GM12878 (cell line): ENCODE measurements at regions not wholly inside any gene's neighbourhood (a gene's known extent, or its start where the extent isn't known, plus 50 kb on each side); places are given as distances from the start of the nearest gene placed in this dataset.

ENCODE experiments used
- ATAC-seq: fragments of 200-7000 bp; cut with Tn5 transposase; 3 replicates; pipeline ENCODE4 v1.9.1; 2020; ENCODE audit warnings: mild to moderate bottlenecking, moderate library complexity
- BruUV-seq: library from RNA; stranded (reverse); fragments of 400-500 nt; replicated peaks from 2 replicates; lab custom pipeline; 2021; lab: Mats Ljungman, UMichigan
- CTCF ChIA-PET: fragments of 300-600 bp; sonication (Branson Sonifier 250); formaldehyde crosslinking; extraction: SDS; loops from one replicate; lab custom pipeline; 2021; ENCODE audit warnings: inconsistent platforms; lab: Yijun Ruan, JAX
- POLR2A ChIA-PET: fragments of 350-600 bp; formaldehyde crosslinking; extraction: SDS; loops from one replicate; lab custom pipeline; 2021; ENCODE audit warnings: inconsistent platforms; lab: Charles Lee
- RAD21 ChIA-PET: fragments of 300-600 bp; sonication (Branson Sonifier 250); formaldehyde crosslinking; loops from one replicate; lab custom pipeline; 2023; ENCODE audit warnings: antibody characterized with exemption; ENCODE audit not compliant: unreplicated experiment; lab: Charles Lee
- SMC1A ChIA-PET: fragments of 300-600 bp; sonication (Branson Sonifier 250); formaldehyde crosslinking; loops from one replicate; lab custom pipeline; 2023; ENCODE audit not compliant: unreplicated experiment, uncharacterized antibody; lab: Charles Lee
- DNase-seq: peaks from one replicate; pipeline ENCODE4 v3.0.0-alpha.2; 2011; ENCODE audit warnings: low read depth, low spot score
- FAIRE-seq: peaks from 3 replicates; lab custom pipeline; 2011; peaks lifted over from hg19 to GRCh38; lab: Jason Lieb, UNC
- H2AFZ ChIP-seq: 2 replicates; pipeline ENCODE4 v1.6.0; 2011; ENCODE audit warnings: low read depth, low read length, control low read depth; ENCODE audit not compliant: control insufficient read depth
- H3K27ac ChIP-seq: 2 replicates; pipeline ENCODE4 v1.5.1; 2011; ENCODE audit warnings: control low read depth; ENCODE audit not compliant: control insufficient read depth, insufficient read depth
- H3K27me3 ChIP-seq, 2 experiments: replicated peaks in 1 of 2; 2 replicates each; pipeline versions ENCODE4 v1.6.0 to v1.6.1; 2011; ENCODE audit warnings: low read length in 1 of 2; ENCODE audit not compliant: control insufficient read depth in 2 of 2, insufficient read depth in 2 of 2
- H3K36me3 ChIP-seq, 2 experiments: 2 replicates each; pipeline ENCODE4 v1.5.1; 2011; ENCODE audit warnings: low read length in 1 of 2; ENCODE audit not compliant: control insufficient read depth in 2 of 2, insufficient read depth in 2 of 2
- H3K4me1 ChIP-seq: 2 replicates; pipeline ENCODE4 v1.6.1; 2011; ENCODE audit warnings: mild to moderate bottlenecking, low read length, moderate library complexity, mixed read lengths; ENCODE audit not compliant: control insufficient read depth, insufficient read depth
- H3K4me2 ChIP-seq: 2 replicates; pipeline ENCODE4 v1.6.0; 2011; ENCODE audit warnings: control low read depth; ENCODE audit not compliant: control insufficient read depth, insufficient read depth
- H3K4me3 ChIP-seq: fragments of 200-600 bp; sonication (generic); 2 replicates; pipeline ENCODE4 v1.5.1; 2016
- H3K79me2 ChIP-seq: 2 replicates; pipeline ENCODE4 v1.6.0; 2011; ENCODE audit warnings: low read length; ENCODE audit not compliant: control insufficient read depth, insufficient read depth
- H3K9ac ChIP-seq: 2 replicates; pipeline ENCODE4 v1.8.0; 2011; ENCODE audit warnings: low read length, control low read depth, mixed read lengths; ENCODE audit not compliant: control insufficient read depth, insufficient read depth
- H3K9me3 ChIP-seq: replicated peaks from 3 replicates; pipeline ENCODE4 v1.5.1; 2011; ENCODE audit warnings: mild to moderate bottlenecking, low read length; ENCODE audit not compliant: control insufficient read depth, insufficient read depth
- H4K20me1 ChIP-seq: 2 replicates; pipeline ENCODE4 v1.6.0; 2011; ENCODE audit not compliant: control insufficient read depth, insufficient read depth
- TCF7 ChIP-seq: IDR thresholded peaks from 2 replicates; pipeline ENCODE4 v1.6.1; 2014; ENCODE audit warnings: antibody characterized with exemption, borderline replicate concordance
- ZNF274 ChIP-seq: IDR thresholded peaks from one replicate; pipeline ENCODE4 v1.8.0; 2011; ENCODE audit not compliant: insufficient read length, insufficient read depth
- WGBS: methylation state at CpG from one replicate; pipeline ENCODE4 v1.1.6; 2016; ENCODE audit warnings: low lambda C conversion rate; ENCODE audit not compliant: insufficient replicate concordance, insufficient coverage; ENCODE audit errors: missing lambda C conversion rate; 5-methylcytosine and 5-hydroxymethylcytosine counted together
- in situ Hi-C: fragments of 300-500 bp; cut with MboI; formaldehyde crosslinking; loops from 9 replicates; pipeline ENCODE4 v1.14.3; 2018; ENCODE audit warnings: mixed read lengths
- intact Hi-C: fragments of 100-400 bp; cut with micrococcal nuclease; formaldehyde crosslinking; loops from one replicate; pipeline ENCODE4 v1.14.2; 2022; ENCODE audit not compliant: unreplicated experiment
- TF ChIP-seq, protein P1 (sequence below): IDR thresholded peaks from 2 replicates; pipeline ENCODE4 v1.6.1; 2012; ENCODE audit warnings: low read depth, low read length, improper control_type of control experiment
- TF ChIP-seq, protein P2 (sequence below): fragments of 450-650 bp; formaldehyde crosslinking; IDR thresholded peaks from 2 replicates; pipeline ENCODE4 v1.4.0; 2022; ENCODE audit warnings: mild to moderate bottlenecking, moderate library complexity

DNA sequence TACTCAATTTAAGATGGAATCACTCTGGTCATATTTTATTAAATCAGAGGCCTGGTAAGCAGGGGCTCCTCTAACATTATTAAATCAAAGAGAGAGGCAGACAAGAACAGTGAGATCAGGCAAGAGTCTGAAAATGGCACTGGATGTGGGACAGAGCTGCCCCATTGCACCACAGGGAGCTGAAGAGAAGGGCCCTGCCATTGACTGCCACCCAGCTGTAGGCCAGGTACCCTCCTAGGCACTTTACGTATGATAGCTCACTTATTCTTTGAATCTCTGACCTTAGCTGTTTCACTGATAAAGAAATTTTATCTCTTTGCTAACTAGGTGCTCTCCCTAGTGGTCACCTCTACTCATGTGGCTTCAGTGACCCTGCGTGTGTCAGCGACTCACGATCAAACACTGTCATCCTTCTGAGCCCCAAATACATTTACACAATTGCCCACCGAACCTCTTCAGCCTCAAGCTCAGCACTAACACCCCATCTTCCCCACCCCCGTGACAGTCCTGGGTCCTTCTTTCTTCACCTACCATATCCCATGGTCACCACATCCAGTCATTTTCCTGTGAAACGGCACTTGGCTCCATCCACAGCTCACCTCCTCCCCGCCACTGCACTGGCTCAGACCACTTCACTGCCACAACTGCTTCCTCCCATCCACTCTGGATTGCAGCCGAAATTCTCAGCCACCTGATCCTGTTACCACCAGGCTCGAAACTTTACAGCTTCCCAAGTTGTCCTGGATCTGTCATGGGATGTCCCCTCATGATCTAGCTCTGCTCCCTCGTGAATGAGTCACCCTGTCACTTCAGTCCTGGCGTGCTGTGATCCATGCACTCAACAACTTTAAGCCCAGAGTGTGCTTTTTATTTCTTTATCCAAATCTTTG, 97.3 kb upstream of the SYT6 start:
- Histone ChIP-seq H3K27me3 (no peaks in the 10 kb centered on the region), H4K20me1 (no peaks in the 10 kb centered on the region), H3K79me2 (no peaks in the 10 kb centered on the region), H3K9ac (no peak overlapping the region), H3K9me3 (no peaks in the 10 kb centered on the region), H3K4me3 (no peak overlapping the region), H3K4me1 (no peaks in the 10 kb centered on the region), H3K27ac (no peak overlapping the region), H2AFZ (no peak overlapping the region), H3K36me3 (no peaks in the 10 kb centered on the region), H3K4me2 (no peak overlapping the region)
- no TSS peak for BruUV-seq
- ChIA-PET POLR2A (no interaction called here), SMC1A (interaction anchor here (0.7 to 1.2 kb wide), 2 partner anchors 12 to 31 kb away, joined by 3 read pairs; no protein-coding TSS in a partner anchor), RAD21 (interaction anchor here (0.6 to 0.9 kb wide), 2 partner anchors 272 to 392 kb away, joined by 3 read pairs; no protein-coding TSS in a partner anchor), CTCF (interaction anchor here (1.8 kb wide), 1 partner anchor 18 kb away, joined by 5 read pairs; no protein-coding TSS in a partner anchor)
- TF ChIP-seq ZNF274 = no peak
- TF ChIP-seq TCF7 = no peak
- TF ChIP-seq, protein P1, sequence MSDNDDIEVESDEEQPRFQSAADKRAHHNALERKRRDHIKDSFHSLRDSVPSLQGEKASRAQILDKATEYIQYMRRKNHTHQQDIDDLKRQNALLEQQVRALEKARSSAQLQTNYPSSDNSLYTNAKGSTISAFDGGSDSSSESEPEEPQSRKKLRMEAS = no peak
- TF ChIP-seq, protein P2, sequence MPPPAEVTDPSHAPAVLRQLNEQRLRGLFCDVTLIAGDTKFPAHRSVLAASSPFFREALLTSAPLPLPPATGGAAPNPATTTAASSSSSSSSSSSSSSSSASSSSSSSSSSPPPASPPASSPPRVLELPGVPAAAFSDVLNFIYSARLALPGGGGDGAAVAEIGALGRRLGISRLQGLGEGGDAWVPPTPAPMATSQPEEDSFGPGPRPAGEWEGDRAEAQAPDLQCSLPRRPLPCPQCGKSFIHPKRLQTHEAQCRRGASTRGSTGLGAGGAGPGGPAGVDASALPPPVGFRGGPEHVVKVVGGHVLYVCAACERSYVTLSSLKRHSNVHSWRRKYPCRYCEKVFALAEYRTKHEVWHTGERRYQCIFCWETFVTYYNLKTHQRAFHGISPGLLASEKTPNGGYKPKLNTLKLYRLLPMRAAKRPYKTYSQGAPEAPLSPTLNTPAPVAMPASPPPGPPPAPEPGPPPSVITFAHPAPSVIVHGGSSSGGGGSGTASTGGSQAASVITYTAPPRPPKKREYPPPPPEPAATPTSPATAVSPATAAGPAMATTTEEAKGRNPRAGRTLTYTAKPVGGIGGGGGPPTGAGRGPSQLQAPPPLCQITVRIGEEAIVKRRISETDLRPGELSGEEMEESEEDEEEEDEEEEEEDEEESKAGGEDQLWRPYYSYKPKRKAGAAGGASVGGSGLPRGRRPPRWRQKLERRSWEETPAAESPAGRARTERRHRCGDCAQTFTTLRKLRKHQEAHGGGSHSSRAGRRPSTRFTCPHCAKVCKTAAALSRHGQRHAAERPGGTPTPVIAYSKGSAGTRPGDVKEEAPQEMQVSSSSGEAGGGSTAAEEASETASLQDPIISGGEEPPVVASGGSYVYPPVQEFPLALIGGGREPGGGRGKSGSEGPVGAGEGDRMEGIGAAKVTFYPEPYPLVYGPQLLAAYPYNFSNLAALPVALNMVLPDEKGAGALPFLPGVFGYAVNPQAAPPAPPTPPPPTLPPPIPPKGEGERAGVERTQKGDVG = no peak
- DNase-seq (no peak), ATAC-seq (no peak), FAIRE-seq (no peak)
- 23% methylated on average over 12 of the region's 12 CpGs for WGBS
- in situ Hi-C loops = no loop called here
- intact Hi-C loops = no loop called here
